Neural cell (in vitro differentiated cells): ENCODE measurements at regions not wholly inside any gene's neighbourhood (a gene's known extent, or its start where the extent isn't known, plus 50 kb on each side); places are given as distances from the start of the nearest gene placed in this dataset.

ENCODE experiments used
- CTCF ChIP-seq: fragments of 450-650 bp; IDR thresholded peaks from 2 replicates; pipeline ENCODE4 v1.5.1; 2014; ENCODE audit warnings: antibody characterized with exemption, mild to moderate bottlenecking, moderate library complexity; ENCODE audit not compliant: poor library complexity, severe bottlenecking
- EZH2 ChIP-seq: fragments of 200-600, 300-800 bp; shearing (Covaris generic), sonication (generic); IDR thresholded peaks from 2 replicates; pipeline ENCODE4 v1.6.1; 2014; ENCODE audit warnings: antibody characterized with exemption, low read length, borderline replicate concordance, mild to moderate bottlenecking; ENCODE audit not compliant: insufficient read depth, poor library complexity, severe bottlenecking
- POLR2AphosphoS5 ChIP-seq: IDR thresholded peaks from 2 replicates; pipeline ENCODE4 v1.6.1; 2012
- RAD21 ChIP-seq: fragments of 450-650 bp; conservative IDR thresholded peaks from 2 replicates; pipeline ENCODE4 v1.6.1; 2014; ENCODE audit warnings: antibody characterized with exemption, mild to moderate bottlenecking, moderate library complexity
- REST ChIP-seq: IDR thresholded peaks from 2 replicates; pipeline ENCODE4 v1.6.1; 2012; ENCODE audit warnings: borderline replicate concordance

- no peak for TF ChIP-seq REST
- TF ChIP-seq POLR2AphosphoS5 = no peak
- no peak for TF ChIP-seq CTCF
- TF ChIP-seq EZH2 = no peak
- no peak for TF ChIP-seq RAD21
These were observed 610.4 kb upstream of the SLITRK6 start for GRCh38 chr13:86409466-86410241.
